ENCODE measurements at regions not wholly inside any gene's neighbourhood (a gene's known extent, or its start where the extent isn't known, plus 50 kb on each side); places are given as distances from the start of the nearest gene placed in this dataset.

GRCh38 chr2:199631129-199631528, 173.4 kb upstream of the SATB2 start:
- no peak for DNase-seq
- no peaks in the 10 kb centered on the region for H3K9me3 ChIP-seq (ENCODE audit: severe bottlenecking)
- no peak overlapping the region for H3K27ac ChIP-seq
- no peak overlapping the region for H3K4me3 ChIP-seq (ENCODE audit: low read depth, low read length)
- TF ChIP-seq, protein P1, sequence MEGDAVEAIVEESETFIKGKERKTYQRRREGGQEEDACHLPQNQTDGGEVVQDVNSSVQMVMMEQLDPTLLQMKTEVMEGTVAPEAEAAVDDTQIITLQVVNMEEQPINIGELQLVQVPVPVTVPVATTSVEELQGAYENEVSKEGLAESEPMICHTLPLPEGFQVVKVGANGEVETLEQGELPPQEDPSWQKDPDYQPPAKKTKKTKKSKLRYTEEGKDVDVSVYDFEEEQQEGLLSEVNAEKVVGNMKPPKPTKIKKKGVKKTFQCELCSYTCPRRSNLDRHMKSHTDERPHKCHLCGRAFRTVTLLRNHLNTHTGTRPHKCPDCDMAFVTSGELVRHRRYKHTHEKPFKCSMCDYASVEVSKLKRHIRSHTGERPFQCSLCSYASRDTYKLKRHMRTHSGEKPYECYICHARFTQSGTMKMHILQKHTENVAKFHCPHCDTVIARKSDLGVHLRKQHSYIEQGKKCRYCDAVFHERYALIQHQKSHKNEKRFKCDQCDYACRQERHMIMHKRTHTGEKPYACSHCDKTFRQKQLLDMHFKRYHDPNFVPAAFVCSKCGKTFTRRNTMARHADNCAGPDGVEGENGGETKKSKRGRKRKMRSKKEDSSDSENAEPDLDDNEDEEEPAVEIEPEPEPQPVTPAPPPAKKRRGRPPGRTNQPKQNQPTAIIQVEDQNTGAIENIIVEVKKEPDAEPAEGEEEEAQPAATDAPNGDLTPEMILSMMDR (IDR thresholded peaks at IDR 0.05; ENCODE audit: low read depth, low read length): no peak
- no peaks in the 10 kb centered on the region for H3K27me3 ChIP-seq (ENCODE audit: insufficient read depth, low read depth, severe bottlenecking)
- H3K36me3 ChIP-seq: no peaks in the 10 kb centered on the region

DNA sequence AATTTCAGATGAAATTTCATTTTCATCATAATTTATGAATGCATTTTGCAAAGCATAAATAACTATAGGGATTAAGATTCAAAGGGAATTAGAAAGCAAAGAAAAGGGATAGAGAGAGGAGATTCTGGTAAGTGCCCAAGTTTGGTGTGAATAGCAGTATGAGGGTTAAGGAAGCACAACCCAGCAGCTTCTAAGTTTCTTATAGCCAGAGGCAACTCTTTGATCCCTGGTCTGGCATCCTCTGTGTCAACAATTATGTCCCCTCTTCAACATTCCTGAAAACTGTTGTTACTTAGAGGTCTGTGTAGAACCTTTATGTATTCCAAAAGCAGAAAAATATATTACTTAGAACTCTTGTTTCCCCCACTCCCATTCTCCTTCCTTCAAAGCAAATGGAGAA, 171.6 kb upstream of the SATB2 start:
- H3K36me3 ChIP-seq: no peaks in the 10 kb centered on the region
- no peak overlapping the region for H3K27ac ChIP-seq
- TF ChIP-seq, protein P1 (IDR thresholded peaks at IDR 0.05; ENCODE audit: low read depth, low read length): no peak
- no peak for DNase-seq
- no peaks in the 10 kb centered on the region for H3K27me3 ChIP-seq (ENCODE audit: insufficient read depth, low read depth, severe bottlenecking)
- no peak overlapping the region for H3K4me3 ChIP-seq (ENCODE audit: low read depth, low read length)
- H3K9me3 ChIP-seq (ENCODE audit: severe bottlenecking): no peaks in the 10 kb centered on the region

DNA sequence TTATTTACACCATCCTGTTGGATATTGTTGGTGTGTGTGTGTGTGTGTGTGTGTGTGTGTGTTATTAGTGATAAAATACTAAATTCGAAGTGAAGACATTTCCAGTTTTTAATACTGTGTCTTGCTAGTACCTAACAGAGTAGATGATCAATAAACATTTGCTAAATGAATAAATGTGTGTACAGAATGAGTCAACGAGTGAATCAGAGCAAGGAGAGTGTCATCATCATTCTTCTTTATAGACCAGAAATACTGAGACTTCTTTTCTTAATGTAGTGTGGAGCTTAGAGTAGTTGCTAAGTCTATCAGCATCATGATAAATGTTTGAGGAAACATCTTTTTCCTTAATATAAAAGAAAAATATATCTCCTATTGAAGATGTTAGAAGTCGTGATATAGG, 169.7 kb upstream of the SATB2 start:
- Histone ChIP-seq H3K36me3 (no peaks in the 10 kb centered on the region), H3K4me3 (ENCODE audit: low read depth, low read length) (no peak overlapping the region), H3K27me3 (ENCODE audit: insufficient read depth, low read depth, severe bottlenecking) (no peaks in the 10 kb centered on the region), H3K9me3 (ENCODE audit: severe bottlenecking) (no peaks in the 10 kb centered on the region), H3K27ac (no peak overlapping the region)
- DNase-seq: no peak
- TF ChIP-seq, protein P1 (IDR thresholded peaks at IDR 0.05; ENCODE audit: low read depth, low read length): no peak

DNA sequence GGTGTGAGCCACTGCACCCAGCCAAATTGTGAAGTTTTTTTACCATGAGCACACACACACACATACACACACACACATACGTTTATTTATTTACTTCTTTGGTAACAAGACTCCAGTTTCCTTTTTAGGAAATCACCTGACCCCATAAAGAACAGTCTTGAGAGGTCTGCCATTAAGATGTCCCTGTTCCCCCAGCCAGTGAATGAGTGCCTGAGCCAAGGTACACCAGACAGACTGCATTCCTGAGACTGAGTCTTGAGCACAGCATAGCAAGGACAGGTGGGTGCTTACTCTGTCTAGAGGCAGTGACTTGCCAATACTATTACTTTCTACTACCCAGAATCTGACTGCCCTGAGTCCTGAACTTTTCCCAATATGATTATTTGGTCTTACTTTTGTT, 167.2 kb upstream of the SATB2 start:
- no peak overlapping the region for H3K27ac ChIP-seq
- no peak overlapping the region for H3K4me3 ChIP-seq (ENCODE audit: low read depth, low read length)
- no peak for DNase-seq

DNA sequence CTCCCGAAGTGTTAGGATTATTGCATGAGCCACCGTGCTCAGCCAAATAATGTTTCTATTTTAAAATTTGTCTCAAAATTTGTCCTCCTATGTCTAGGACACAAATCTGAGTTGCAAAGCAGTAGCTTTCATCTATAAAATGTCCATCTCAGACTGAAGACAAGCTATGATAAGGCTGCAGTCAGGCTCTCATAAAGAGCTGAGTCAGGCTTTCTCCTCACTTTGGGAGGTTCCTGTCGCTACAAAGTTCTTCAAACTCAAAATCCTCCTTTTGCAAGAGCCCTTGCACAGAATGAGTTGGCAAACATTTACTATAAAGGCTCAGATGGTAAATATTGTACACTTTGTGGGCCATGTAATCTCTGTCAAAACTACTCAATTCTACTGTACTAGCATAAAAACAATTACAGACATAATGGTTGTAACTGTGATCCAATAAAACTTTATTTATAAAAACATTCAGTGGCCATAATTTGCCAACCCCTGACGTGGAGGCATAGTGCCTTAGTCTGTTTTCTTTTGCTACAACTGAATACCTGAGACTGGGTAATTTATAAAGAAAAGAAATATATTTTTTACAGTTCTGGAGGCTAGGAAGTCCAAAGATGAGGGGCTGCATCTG, 154.9 kb upstream of the SATB2 start:
- no peak for DNase-seq
- Histone ChIP-seq H3K27me3 (ENCODE audit: insufficient read depth, low read depth, severe bottlenecking) (no peaks in the 10 kb centered on the region), H3K9me3 (ENCODE audit: severe bottlenecking) (no peaks in the 10 kb centered on the region), H3K27ac (no peak overlapping the region), H3K4me3 (ENCODE audit: low read depth, low read length) (no peak overlapping the region), H3K36me3 (no peaks in the 10 kb centered on the region)
- TF ChIP-seq, protein P1 (IDR thresholded peaks at IDR 0.05; ENCODE audit: low read depth, low read length): no peak

More for the DNA sequence above, 167.2 kb upstream of the SATB2 start:
- Histone ChIP-seq H3K36me3 (no peaks in the 10 kb centered on the region), H3K27me3 (ENCODE audit: insufficient read depth, low read depth, severe bottlenecking) (no peaks in the 10 kb centered on the region), H3K9me3 (ENCODE audit: severe bottlenecking) (no peaks in the 10 kb centered on the region)
- TF ChIP-seq, protein P1 (IDR thresholded peaks at IDR 0.05; ENCODE audit: low read depth, low read length): no peak

DNA sequence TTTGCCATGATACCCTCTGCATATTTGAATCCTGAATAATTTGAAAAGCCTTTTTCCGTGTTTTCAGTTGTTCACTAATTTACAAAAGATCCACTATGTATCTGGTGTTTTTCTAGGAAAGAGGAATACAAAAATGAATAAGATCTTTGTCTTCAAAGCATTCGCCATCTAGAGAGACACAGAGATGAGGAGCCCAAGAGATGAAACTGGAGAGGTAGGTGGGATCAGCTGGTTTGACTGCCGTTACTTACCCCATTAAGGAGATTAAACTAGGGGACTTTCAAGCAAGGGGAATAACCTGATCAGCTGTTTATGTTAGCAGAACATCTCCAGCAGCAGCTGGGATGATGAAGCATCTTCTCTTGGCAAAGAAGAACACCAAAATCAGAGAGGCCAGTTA, 150.2 kb upstream of the SATB2 start:
- no peak for DNase-seq
- H3K36me3 ChIP-seq: no peaks in the 10 kb centered on the region
- H3K27me3 ChIP-seq (ENCODE audit: insufficient read depth, low read depth, severe bottlenecking): no peaks in the 10 kb centered on the region
- H3K27ac ChIP-seq: no peak overlapping the region
- no peak overlapping the region for H3K4me3 ChIP-seq (ENCODE audit: low read depth, low read length)
- H3K9me3 ChIP-seq (ENCODE audit: severe bottlenecking): no peaks in the 10 kb centered on the region
- TF ChIP-seq, protein P1 (IDR thresholded peaks at IDR 0.05; ENCODE audit: low read depth, low read length): no peak
